ENCODE measurements at regions not wholly inside any gene's neighbourhood (a gene's known extent, or its start where the extent isn't known, plus 50 kb on each side); places are given as distances from the start of the nearest gene placed in this dataset.
A peak's percentile ranks its signal among the peaks of the same experiment; 100 is the strongest.

GRCh38 chr2:145007093-145007959 is 487.4 kb upstream of the ZEB2 start:
- Histone ChIP-seq H3K9me3 (ENCODE audit: control insufficient read depth in 1 of 2, low read length in 2 of 2) (no peaks in the 10 kb centered on the region), H3K4me1 (ENCODE audit: control insufficient read depth in 1 of 2, insufficient read depth in 2 of 2, low read length in 2 of 2) (no peaks in the 10 kb centered on the region), H3K27ac (ENCODE audit: low read length) (no peak overlapping the region), H3K4me3 (ENCODE audit: low read depth in 1 of 2, low read length in 2 of 2) (no peak overlapping the region), H3K27me3 (ENCODE audit: low read depth, low read length) (no peaks in the 10 kb centered on the region), H3K36me3 (ENCODE audit: control insufficient read depth in 1 of 2, insufficient read depth in 2 of 2, low read length in 2 of 2) (no peaks in the 10 kb centered on the region)

- H3K27ac ChIP-seq (ENCODE audit: low read length), result no peak overlapping the region
- H3K36me3 ChIP-seq (ENCODE audit: control insufficient read depth in 1 of 2, insufficient read depth in 2 of 2, low read length in 2 of 2), result no peaks in the 10 kb centered on the region
- no peaks in the 10 kb centered on the region for H3K4me1 ChIP-seq (ENCODE audit: control insufficient read depth in 1 of 2, insufficient read depth in 2 of 2, low read length in 2 of 2)
- no peaks in the 10 kb centered on the region for H3K9me3 ChIP-seq (ENCODE audit: control insufficient read depth in 1 of 2, low read length in 2 of 2)
- no peaks in the 10 kb centered on the region for H3K27me3 ChIP-seq (ENCODE audit: low read depth, low read length)
- no peak overlapping the region for H3K4me3 ChIP-seq (ENCODE audit: low read depth in 1 of 2, low read length in 2 of 2)
Measured at GRCh38 chr2:145002624-145003023, 482.7 kb upstream of the ZEB2 start.

- no peak overlapping the region for H3K27ac ChIP-seq (ENCODE audit: low read length)
- no peaks in the 10 kb centered on the region for H3K4me1 ChIP-seq (ENCODE audit: control insufficient read depth in 1 of 2, insufficient read depth in 2 of 2, low read length in 2 of 2)
- H3K9me3 ChIP-seq (ENCODE audit: control insufficient read depth in 1 of 2, low read length in 2 of 2), result no peaks in the 10 kb centered on the region
- H3K27me3 ChIP-seq (ENCODE audit: low read depth, low read length), result no peaks in the 10 kb centered on the region
- no peaks in the 10 kb centered on the region for H3K36me3 ChIP-seq (ENCODE audit: control insufficient read depth in 1 of 2, insufficient read depth in 2 of 2, low read length in 2 of 2)
- H3K4me3 ChIP-seq (ENCODE audit: low read depth in 1 of 2, low read length in 2 of 2), result no peak overlapping the region
Measured at GRCh38 chr2:145000376-145000775, 480.5 kb upstream of the ZEB2 start.

- Histone ChIP-seq H3K4me3 (ENCODE audit: low read depth in 1 of 2, low read length in 2 of 2) (no peak overlapping the region), H3K27ac (ENCODE audit: low read length) (no peak overlapping the region)
Measured at GRCh38 chr2:144999936-145000335, 480.0 kb upstream of the ZEB2 start.

GRCh38 chr2:144999071-144999875 is 479.4 kb upstream of the ZEB2 start:
- Histone ChIP-seq H3K27me3 (ENCODE audit: low read depth, low read length) (no peaks in the 10 kb centered on the region), H3K4me3 (ENCODE audit: low read depth in 1 of 2, low read length in 2 of 2) (no peak overlapping the region), H3K36me3 (ENCODE audit: control insufficient read depth in 1 of 2, insufficient read depth in 2 of 2, low read length in 2 of 2) (no peaks in the 10 kb centered on the region), H3K9me3 (ENCODE audit: control insufficient read depth in 1 of 2, low read length in 2 of 2) (no peaks in the 10 kb centered on the region), H3K27ac (ENCODE audit: low read length) (no peak overlapping the region), H3K4me1 (ENCODE audit: control insufficient read depth in 1 of 2, insufficient read depth in 2 of 2, low read length in 2 of 2) (no peaks in the 10 kb centered on the region)

More at GRCh38 chr2:144999936-145000335, 480.0 kb upstream of the ZEB2 start:
- no peaks in the 10 kb centered on the region for H3K9me3 ChIP-seq (ENCODE audit: control insufficient read depth in 1 of 2, low read length in 2 of 2)
- no peaks in the 10 kb centered on the region for H3K4me1 ChIP-seq (ENCODE audit: control insufficient read depth in 1 of 2, insufficient read depth in 2 of 2, low read length in 2 of 2)
- no peaks in the 10 kb centered on the region for H3K36me3 ChIP-seq (ENCODE audit: control insufficient read depth in 1 of 2, insufficient read depth in 2 of 2, low read length in 2 of 2)
- H3K27me3 ChIP-seq (ENCODE audit: low read depth, low read length), result no peaks in the 10 kb centered on the region

- no peaks in the 10 kb centered on the region for H3K9me3 ChIP-seq (ENCODE audit: control insufficient read depth in 1 of 2, low read length in 2 of 2)
- no peak overlapping the region for H3K4me3 ChIP-seq (ENCODE audit: low read depth in 1 of 2, low read length in 2 of 2)
- no peaks in the 10 kb centered on the region for H3K36me3 ChIP-seq (ENCODE audit: control insufficient read depth in 1 of 2, insufficient read depth in 2 of 2, low read length in 2 of 2)
- H3K4me1 ChIP-seq (ENCODE audit: control insufficient read depth in 1 of 2, insufficient read depth in 2 of 2, low read length in 2 of 2), result no peaks in the 10 kb centered on the region
- no peaks in the 10 kb centered on the region for H3K27me3 ChIP-seq (ENCODE audit: low read depth, low read length)
- H3K27ac ChIP-seq (ENCODE audit: low read length), result no peak overlapping the region
Measured at GRCh38 chr2:144998435-144998834, 478.5 kb upstream of the ZEB2 start.

GRCh38 chr2:144996225-144996795 is 476.4 kb upstream of the ZEB2 start:
- no peak overlapping the region for H3K4me3 ChIP-seq (ENCODE audit: low read depth in 1 of 2, low read length in 2 of 2)
- H3K36me3 ChIP-seq (ENCODE audit: control insufficient read depth in 1 of 2, insufficient read depth in 2 of 2, low read length in 2 of 2), result no peaks in the 10 kb centered on the region
- H3K27me3 ChIP-seq (ENCODE audit: low read depth, low read length), result no peaks in the 10 kb centered on the region
- H3K27ac ChIP-seq (ENCODE audit: low read length), result peak overlapping the region; percentile 11
- H3K9me3 ChIP-seq (ENCODE audit: control insufficient read depth in 1 of 2, low read length in 2 of 2), result no peaks in the 10 kb centered on the region
- no peaks in the 10 kb centered on the region for H3K4me1 ChIP-seq (ENCODE audit: control insufficient read depth in 1 of 2, insufficient read depth in 2 of 2, low read length in 2 of 2)

GRCh38 chr2:144995482-144995881 is 475.6 kb upstream of the ZEB2 start:
- no peak overlapping the region for H3K27ac ChIP-seq (ENCODE audit: low read length)
- H3K4me1 ChIP-seq (ENCODE audit: control insufficient read depth in 1 of 2, insufficient read depth in 2 of 2, low read length in 2 of 2), result no peaks in the 10 kb centered on the region
- no peaks in the 10 kb centered on the region for H3K27me3 ChIP-seq (ENCODE audit: low read depth, low read length)
- H3K9me3 ChIP-seq (ENCODE audit: control insufficient read depth in 1 of 2, low read length in 2 of 2), result no peaks in the 10 kb centered on the region
- H3K36me3 ChIP-seq (ENCODE audit: control insufficient read depth in 1 of 2, insufficient read depth in 2 of 2, low read length in 2 of 2), result no peaks in the 10 kb centered on the region
- H3K4me3 ChIP-seq (ENCODE audit: low read depth in 1 of 2, low read length in 2 of 2), result no peak overlapping the region

- Histone ChIP-seq H3K27ac (ENCODE audit: low read length) (no peak overlapping the region), H3K36me3 (ENCODE audit: control insufficient read depth in 1 of 2, insufficient read depth in 2 of 2, low read length in 2 of 2) (no peaks in the 10 kb centered on the region), H3K4me3 (ENCODE audit: low read depth in 1 of 2, low read length in 2 of 2) (no peak overlapping the region), H3K27me3 (ENCODE audit: low read depth, low read length) (no peaks in the 10 kb centered on the region), H3K9me3 (ENCODE audit: control insufficient read depth in 1 of 2, low read length in 2 of 2) (peaks cover 0 to 5% of the 10 kb centered on the region in 2 donors), H3K4me1 (ENCODE audit: control insufficient read depth in 1 of 2, insufficient read depth in 2 of 2, low read length in 2 of 2) (no peaks in the 10 kb centered on the region)
Measured at GRCh38 chr2:144990661-144991060, 470.7 kb upstream of the ZEB2 start.

GRCh38 chr2:144989579-144990270 is 469.8 kb upstream of the ZEB2 start:
- Histone ChIP-seq H3K27me3 (ENCODE audit: low read depth, low read length) (no peaks in the 10 kb centered on the region), H3K4me3 (ENCODE audit: low read depth in 1 of 2, low read length in 2 of 2) (no peak overlapping the region), H3K4me1 (ENCODE audit: control insufficient read depth in 1 of 2, insufficient read depth in 2 of 2, low read length in 2 of 2) (no peaks in the 10 kb centered on the region), H3K27ac (ENCODE audit: low read length) (no peak overlapping the region), H3K9me3 (ENCODE audit: control insufficient read depth in 1 of 2, low read length in 2 of 2) (peaks cover 0 to 5% of the 10 kb centered on the region in 2 donors), H3K36me3 (ENCODE audit: control insufficient read depth in 1 of 2, insufficient read depth in 2 of 2, low read length in 2 of 2) (no peaks in the 10 kb centered on the region)

GRCh38 chr2:144988591-144988990 is 468.7 kb upstream of the ZEB2 start:
- no peaks in the 10 kb centered on the region for H3K27me3 ChIP-seq (ENCODE audit: low read depth, low read length)
- no peak overlapping the region for H3K4me3 ChIP-seq (ENCODE audit: low read depth in 1 of 2, low read length in 2 of 2)
- no peak overlapping the region for H3K27ac ChIP-seq (ENCODE audit: low read length)
- H3K9me3 ChIP-seq (ENCODE audit: control insufficient read depth in 1 of 2, low read length in 2 of 2), result peaks cover 0 to 5% of the 10 kb centered on the region in 2 donors
- H3K36me3 ChIP-seq (ENCODE audit: control insufficient read depth in 1 of 2, insufficient read depth in 2 of 2, low read length in 2 of 2), result no peaks in the 10 kb centered on the region
- no peaks in the 10 kb centered on the region for H3K4me1 ChIP-seq (ENCODE audit: control insufficient read depth in 1 of 2, insufficient read depth in 2 of 2, low read length in 2 of 2)

Data from muscle layer of duodenum (tissue), 2 donors.